ENCODE measurements at regions not wholly inside any gene's neighbourhood (a gene's known extent, or its start where the extent isn't known, plus 50 kb on each side); places are given as distances from the start of the nearest gene placed in this dataset.

- TF ChIP-seq, protein P1, sequence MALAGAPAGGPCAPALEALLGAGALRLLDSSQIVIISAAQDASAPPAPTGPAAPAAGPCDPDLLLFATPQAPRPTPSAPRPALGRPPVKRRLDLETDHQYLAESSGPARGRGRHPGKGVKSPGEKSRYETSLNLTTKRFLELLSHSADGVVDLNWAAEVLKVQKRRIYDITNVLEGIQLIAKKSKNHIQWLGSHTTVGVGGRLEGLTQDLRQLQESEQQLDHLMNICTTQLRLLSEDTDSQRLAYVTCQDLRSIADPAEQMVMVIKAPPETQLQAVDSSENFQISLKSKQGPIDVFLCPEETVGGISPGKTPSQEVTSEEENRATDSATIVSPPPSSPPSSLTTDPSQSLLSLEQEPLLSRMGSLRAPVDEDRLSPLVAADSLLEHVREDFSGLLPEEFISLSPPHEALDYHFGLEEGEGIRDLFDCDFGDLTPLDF (CRISPR knock-in tag; IDR thresholded peaks at IDR 0.05) = no peak
- TF ChIP-seq HNRNPL (IDR thresholded peaks at IDR 0.05; ENCODE audit: low read depth, low read length) (no peak), ATF5 (CRISPR knock-in tag; IDR thresholded peaks at IDR 0.05; ENCODE audit: low read depth) (no peak), CAMTA2 (CRISPR knock-in tag; IDR thresholded peaks at IDR 0.05; ENCODE audit: borderline replicate concordance) (no peak), ZNF496 (CRISPR knock-in tag; IDR thresholded peaks at IDR 0.05; ENCODE audit: insufficient replicate concordance) (no peak)
These were observed 410.0 kb downstream of the TGFB2 start (continued) for GRCh38 chr1:218755128-218755527.

GRCh38 chr1:218759795-218760194, 413.9 kb upstream of the LYPLAL1 start:
- intact Hi-C loops (cut with micrococcal nuclease; ENCODE audit: unreplicated experiment) (no loop called here), in situ Hi-C loops (cut with HindIII; ENCODE audit: extremely low pct_ligation_motif_present, low pct_unique_long_range_greater_than_20kb) (no loop called here)
- Histone ChIP-seq H2AFZ (ENCODE audit: low read length) (no peak overlapping the region), H3K79me2 (ENCODE audit: insufficient read depth, low read length) (no peaks in the 10 kb centered on the region), H3K4me3 (replicated peaks in 1 of 3; ENCODE audit: insufficient read depth in 1 of 3, low read depth in 2 of 3, low read length in 3 of 3) (no peak overlapping the region), H3K27me3 (ENCODE audit: control insufficient read depth in 1 of 2, insufficient read depth in 2 of 2, low read length in 2 of 2) (no peaks in the 10 kb centered on the region), H3K4me2 (ENCODE audit: low read depth, low read length) (no peak overlapping the region), H3K36me3 (replicated peaks in 1 of 2; ENCODE audit: control insufficient read depth in 1 of 2, insufficient read depth in 2 of 2, low read length in 2 of 2) (no peaks in the 10 kb centered on the region), H3K9me3 (ENCODE audit: low read length) (peaks cover 7% of the 10 kb centered on the region; the same call in 1 of the 2 replicates), H4K20me1 (ENCODE audit: insufficient read depth, low read length) (no peaks in the 10 kb centered on the region), H3K27ac (ENCODE audit: extremely low read length, insufficient read depth, low read length) (no peak overlapping the region), H3K4me1 (ENCODE audit: insufficient read depth, low read length) (no peaks in the 10 kb centered on the region), H3K9ac (ENCODE audit: insufficient read depth, low read depth, low read length) (no peak overlapping the region)
- DNase-seq (ENCODE audit: low spot score) = no peak
- ATAC-seq = no peak
- POLR2A ChIA-PET = no interaction called here
- 4% methylated on average over 3 of the region's 3 CpGs for WGBS (ENCODE audit: low lambda C conversion rate)
- no TSS peak for BruUV-seq (replicated peaks)
- CTCF ChIA-PET (ENCODE audit: low intra/inter-chr PET ratio, low total read pairs) = no interaction called here
- no peak for TF ChIP-seq ZSCAN22 (CRISPR knock-in tag; IDR thresholded peaks at IDR 0.05)
- TF ChIP-seq MTF1 (CRISPR knock-in tag; IDR thresholded peaks at IDR 0.05) = no peak
- TF ChIP-seq, protein P2, sequence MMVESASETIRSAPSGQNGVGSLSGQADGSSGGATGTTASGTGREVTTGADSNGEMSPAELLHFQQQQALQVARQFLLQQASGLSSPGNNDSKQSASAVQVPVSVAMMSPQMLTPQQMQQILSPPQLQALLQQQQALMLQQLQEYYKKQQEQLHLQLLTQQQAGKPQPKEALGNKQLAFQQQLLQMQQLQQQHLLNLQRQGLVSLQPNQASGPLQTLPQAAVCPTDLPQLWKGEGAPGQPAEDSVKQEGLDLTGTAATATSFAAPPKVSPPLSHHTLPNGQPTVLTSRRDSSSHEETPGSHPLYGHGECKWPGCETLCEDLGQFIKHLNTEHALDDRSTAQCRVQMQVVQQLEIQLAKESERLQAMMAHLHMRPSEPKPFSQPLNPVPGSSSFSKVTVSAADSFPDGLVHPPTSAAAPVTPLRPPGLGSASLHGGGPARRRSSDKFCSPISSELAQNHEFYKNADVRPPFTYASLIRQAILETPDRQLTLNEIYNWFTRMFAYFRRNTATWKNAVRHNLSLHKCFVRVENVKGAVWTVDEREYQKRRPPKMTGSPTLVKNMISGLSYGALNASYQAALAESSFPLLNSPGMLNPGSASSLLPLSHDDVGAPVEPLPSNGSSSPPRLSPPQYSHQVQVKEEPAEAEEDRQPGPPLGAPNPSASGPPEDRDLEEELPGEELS (CRISPR knock-in tag; IDR thresholded peaks at IDR 0.05) = no peak
- FAIRE-seq = no peak

All from HepG2 (cell line).